ENCODE measurements at regions not wholly inside any gene's neighbourhood (a gene's known extent, or its start where the extent isn't known, plus 50 kb on each side); places are given as distances from the start of the nearest gene placed in this dataset.

- Histone ChIP-seq H2AFZ (ENCODE audit: low read depth, low read length) (no peak overlapping the region), H3K9me1 (replicated peaks; ENCODE audit: control insufficient read depth, extremely low read depth, insufficient read depth, low read length) (no peaks in the 10 kb centered on the region), H3K9me3 (replicated peaks; ENCODE audit: control insufficient read depth, insufficient read depth, low read length) (no peaks in the 10 kb centered on the region), H3K4me2 (ENCODE audit: insufficient read depth, low read length) (no peak overlapping the region), H3K27me3 (ENCODE audit: control insufficient read depth in 2 of 2, insufficient read depth in 2 of 2, low read length in 2 of 2) (no peaks in the 10 kb centered on the region), H4K20me1 (replicated peaks; ENCODE audit: control insufficient read depth, extremely low read depth, insufficient read depth, low read length) (no peaks in the 10 kb centered on the region), H3K9ac (replicated peaks; ENCODE audit: extremely low read depth, insufficient read depth, low read length) (no peak overlapping the region), H3K36me3 (ENCODE audit: control insufficient read depth in 2 of 2, extremely low read depth in 1 of 2, insufficient read depth in 2 of 2, low read length in 2 of 2) (no peaks in the 10 kb centered on the region), H3K4me3 (replicated peaks in 1 of 3; ENCODE audit: insufficient read depth in 1 of 3, low read depth in 1 of 3, low read length in 3 of 3) (no peak overlapping the region), H3K27ac (ENCODE audit: insufficient read depth, low read depth, low read length) (no peak overlapping the region), H3K4me1 (ENCODE audit: control insufficient read depth, extremely low read depth, insufficient read depth, low read length) (no peaks in the 10 kb centered on the region), H3K79me2 (ENCODE audit: control insufficient read depth, insufficient read depth, low read length) (no peaks in the 10 kb centered on the region)
- DNase-seq (ENCODE audit: low read depth, low spot score) (no peak), FAIRE-seq (no peak)
- no TSS peak for BruUV-seq (replicated peaks)
- intact Hi-C loops (cut with micrococcal nuclease) = no loop called here
- dilution Hi-C loops (cut with MboI; ENCODE audit: extremely low pct_ligation_motif_present, low sequenced_read_pairs) = no loop called here
- CTCF ChIA-PET = no interaction called here
- no peak for TF ChIP-seq EZH2 (IDR thresholded peaks at IDR 0.05; ENCODE audit: borderline replicate concordance, low read depth, low read length, severe bottlenecking)
- no peak for TF ChIP-seq POLR2A (IDR thresholded peaks at IDR 0.05; ENCODE audit: low read depth, low read length)
- TF ChIP-seq JUN (IDR thresholded peaks at IDR 0.05; ENCODE audit: borderline replicate concordance, insufficient read depth, insufficient read length, low read depth) = no peak
- no peak for TF ChIP-seq MYC (IDR thresholded peaks at IDR 0.05; ENCODE audit: low read depth, low read length)
- no peak for TF ChIP-seq POLR2AphosphoS5 (IDR thresholded peaks at IDR 0.05; ENCODE audit: insufficient read depth, low read depth, low read length)
- POLR2A ChIA-PET = no interaction called here
Observed at GRCh38 chr4:79663141-79663540, 255.1 kb upstream of the GK2 start.

DNA sequence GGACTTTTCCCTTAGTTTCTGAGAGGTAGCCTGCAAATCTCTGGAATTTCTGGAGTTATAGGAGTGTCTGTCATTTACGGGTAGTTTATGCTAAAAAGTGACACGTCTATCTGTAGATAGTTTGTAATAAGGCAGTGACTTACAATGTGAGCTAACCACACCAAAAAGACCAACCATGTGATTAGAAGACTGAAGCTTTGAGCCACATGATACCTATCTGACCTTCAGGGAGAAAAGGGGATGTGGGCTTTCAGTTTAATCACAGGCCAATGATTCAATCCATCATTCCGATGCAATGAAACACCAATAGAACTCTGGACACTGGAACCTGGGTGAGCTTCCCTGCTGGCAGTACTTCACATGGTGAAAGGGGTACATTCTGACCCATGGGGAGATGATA lies 254.6 kb upstream of the GK2 start:
- Histone ChIP-seq H3K4me3 (replicated peaks in 1 of 3; ENCODE audit: insufficient read depth in 1 of 3, low read depth in 1 of 3, low read length in 3 of 3) (no peak overlapping the region), H3K27me3 (ENCODE audit: control insufficient read depth in 2 of 2, insufficient read depth in 2 of 2, low read length in 2 of 2) (no peaks in the 10 kb centered on the region), H2AFZ (ENCODE audit: low read depth, low read length) (no peak overlapping the region), H3K4me2 (ENCODE audit: insufficient read depth, low read length) (no peak overlapping the region), H4K20me1 (replicated peaks; ENCODE audit: control insufficient read depth, extremely low read depth, insufficient read depth, low read length) (no peaks in the 10 kb centered on the region), H3K9ac (replicated peaks; ENCODE audit: extremely low read depth, insufficient read depth, low read length) (no peak overlapping the region), H3K79me2 (ENCODE audit: control insufficient read depth, insufficient read depth, low read length) (no peaks in the 10 kb centered on the region), H3K4me1 (ENCODE audit: control insufficient read depth, extremely low read depth, insufficient read depth, low read length) (no peaks in the 10 kb centered on the region), H3K27ac (ENCODE audit: insufficient read depth, low read depth, low read length) (no peak overlapping the region), H3K36me3 (ENCODE audit: control insufficient read depth in 2 of 2, extremely low read depth in 1 of 2, insufficient read depth in 2 of 2, low read length in 2 of 2) (no peaks in the 10 kb centered on the region), H3K9me3 (replicated peaks; ENCODE audit: control insufficient read depth, insufficient read depth, low read length) (no peaks in the 10 kb centered on the region), H3K9me1 (replicated peaks; ENCODE audit: control insufficient read depth, extremely low read depth, insufficient read depth, low read length) (no peaks in the 10 kb centered on the region)
- BruUV-seq (replicated peaks) = no TSS peak
- POLR2A ChIA-PET = no interaction called here
- TF ChIP-seq JUN (IDR thresholded peaks at IDR 0.05; ENCODE audit: borderline replicate concordance, insufficient read depth, insufficient read length, low read depth) = no peak
- TF ChIP-seq FOS (IDR thresholded peaks at IDR 0.05; ENCODE audit: borderline replicate concordance, insufficient read depth, low read length) = no peak
- TF ChIP-seq MAX (IDR thresholded peaks at IDR 0.05; ENCODE audit: insufficient read depth, insufficient read length) = no peak
- no peak for TF ChIP-seq POLR2AphosphoS5 (IDR thresholded peaks at IDR 0.05; ENCODE audit: insufficient read depth, low read depth, low read length)
- no peak for TF ChIP-seq POLR2A (IDR thresholded peaks at IDR 0.05; ENCODE audit: low read depth, low read length)
- TF ChIP-seq CTCF (IDR thresholded peaks at IDR 0.05; ENCODE audit: extremely low read depth in 1 of 2, insufficient read depth in 1 of 2, low read depth in 1 of 2, low read length in 2 of 2) = no peak
- TF ChIP-seq MYC (IDR thresholded peaks at IDR 0.05; ENCODE audit: low read depth, low read length) = no peak
- TF ChIP-seq GATA2 (IDR thresholded peaks at IDR 0.05; ENCODE audit: insufficient read depth, insufficient read length, low read depth, low read length) = no peak
- TF ChIP-seq EZH2 (IDR thresholded peaks at IDR 0.05; ENCODE audit: borderline replicate concordance, low read depth, low read length, severe bottlenecking) = no peak
- FAIRE-seq (no peak), DNase-seq (ENCODE audit: low read depth, low spot score) (no peak)
- intact Hi-C loops (cut with micrococcal nuclease) (no loop called here), dilution Hi-C loops (cut with MboI; ENCODE audit: extremely low pct_ligation_motif_present, low sequenced_read_pairs) (no loop called here)
- CTCF ChIA-PET = no interaction called here
